K562 (cell line): ENCODE measurements at regions not wholly inside any gene's neighbourhood (a gene's known extent, or its start where the extent isn't known, plus 50 kb on each side); places are given as distances from the start of the nearest gene placed in this dataset.
A peak's percentile ranks its signal among the peaks of the same experiment; 100 is the strongest.

Experiments
- ATAC-seq: fragments of 200-7000 bp; cut with Tn5 transposase; 3 replicates; pipeline ENCODE4 v1.9.1; 2020; ENCODE audit warnings: moderate library complexity
- BruUV-seq: library from RNA; stranded (reverse); fragments of 400-500 nt; replicated peaks from 2 replicates; lab custom pipeline; 2021; lab: Mats Ljungman, UMichigan
- CTCF ChIA-PET: fragments of 300-600 bp; formaldehyde crosslinking; extraction: SDS; loops from one replicate; lab custom pipeline; 2021; ENCODE audit warnings: low intra/inter-chr PET ratio; lab: Yijun Ruan, JAX
- POLR2A ChIA-PET: fragments of 300-600, 350-650 bp; sonication (Branson Sonifier 250); formaldehyde crosslinking; extraction: SDS; loops from one replicate; lab custom pipeline; 2021; ENCODE audit warnings: antibody characterized with exemption, inconsistent platforms; lab: Yijun Ruan, JAX
- DNase-seq, 4 experiments: peaks; one replicate each; pipeline versions ENCODE4 v3.0.0 to v3.0.0-alpha.2; 2011 to 2018; ENCODE audit warnings: low spot score in 3 of 4, mixed read lengths in 3 of 4; ENCODE audit errors: extremely low read depth in 1 of 4
- FAIRE-seq: peaks from 2 replicates; lab custom pipeline; 2011; peaks lifted over from hg19 to GRCh38; lab: Jason Lieb, UNC
- H2AFZ ChIP-seq: 2 replicates; pipeline ENCODE4 v1.6.0; 2011; ENCODE audit warnings: low read depth, low read length, control low read depth, inconsistent platforms
- H3K27ac ChIP-seq: fragments of 200-600 bp; 3 replicates; pipeline ENCODE4 v1.8.0; 2011; ENCODE audit warnings: low read depth, mild to moderate bottlenecking, control low read depth, inconsistent platforms, low read length, moderate library complexity, mixed read lengths; ENCODE audit errors: extremely low read depth
- H3K27me3 ChIP-seq, 2 experiments: fragments of 300-600 bp in 1 of 2; 2 replicates in 1 of 2; 3 replicates in 1 of 2; pipeline versions ENCODE4 v1.6.0 to v1.8.0; 2011; ENCODE audit warnings: inconsistent platforms in 2 of 2, low read length in 2 of 2, mild to moderate bottlenecking in 1 of 2, mixed read lengths in 1 of 2, moderate library complexity in 1 of 2; ENCODE audit not compliant: control insufficient read depth in 2 of 2, insufficient read depth in 2 of 2
- H3K36me3 ChIP-seq: fragments of 300-600 bp; 3 replicates; pipeline ENCODE4 v1.8.0; 2011; ENCODE audit warnings: mild to moderate bottlenecking, low read length, inconsistent platforms; ENCODE audit not compliant: control insufficient read depth, insufficient read depth
- H3K4me1 ChIP-seq, 2 experiments: fragments of 200-600 bp in 1 of 2; replicated peaks in 1 of 2; 2 replicates in 1 of 2; 3 replicates in 1 of 2; pipeline versions ENCODE4 v1.5.1 to v1.8.0; 2011; ENCODE audit warnings: inconsistent platforms in 2 of 2, low read length in 2 of 2, mild to moderate bottlenecking in 1 of 2, mixed read lengths in 1 of 2, moderate library complexity in 1 of 2; ENCODE audit not compliant: control insufficient read depth in 2 of 2, insufficient read depth in 2 of 2
- H3K4me2 ChIP-seq: 2 replicates; pipeline ENCODE4 v1.6.1; 2011; ENCODE audit warnings: low read length, control low read depth, inconsistent platforms, mixed read lengths; ENCODE audit not compliant: insufficient read depth
- H3K4me3 ChIP-seq: fragments of 200-600 bp; sonication (generic), shearing (Covaris generic); 2 replicates; pipeline ENCODE4 v1.5.1; 2016; ENCODE audit warnings: control low read depth, inconsistent platforms
- H3K79me2 ChIP-seq: fragments of 200-600 bp; 3 replicates; pipeline ENCODE4 v1.8.0; 2011; ENCODE audit warnings: low read length, inconsistent platforms; ENCODE audit not compliant: control insufficient read depth, insufficient read depth
- H3K9ac ChIP-seq, 2 experiments: 2 replicates each; pipeline versions ENCODE4 v1.6.0 to v1.6.1; 2011; ENCODE audit warnings: low read depth in 2 of 2, low read length in 2 of 2, control low read depth in 1 of 2, inconsistent platforms in 1 of 2, mild to moderate bottlenecking in 1 of 2, mixed read lengths in 1 of 2; ENCODE audit not compliant: insufficient read depth in 1 of 2
- H3K9me1 ChIP-seq: one replicate; pipeline ENCODE4 v1.6.0; 2011; ENCODE audit warnings: inconsistent platforms, mild to moderate bottlenecking, low read length, moderate library complexity; ENCODE audit not compliant: control insufficient read depth, insufficient read depth
- H3K9me3 ChIP-seq: replicated peaks from 2 replicates; pipeline ENCODE4 v1.5.1; 2011; ENCODE audit warnings: low read depth, low read length, inconsistent platforms; ENCODE audit not compliant: control insufficient read depth, insufficient read depth
- H4K20me1 ChIP-seq: replicated peaks from 2 replicates; pipeline ENCODE4 v1.6.1; 2011; ENCODE audit warnings: low read length, inconsistent platforms, mixed read lengths; ENCODE audit not compliant: control insufficient read depth, insufficient read depth
- CHD1 ChIP-seq: fragments of 200-600 bp; sonication (generic); IDR thresholded peaks from one replicate; pipeline ENCODE4 v1.6.1; 2012; ENCODE audit warnings: mild to moderate bottlenecking, moderate library complexity, low read length, inconsistent platforms
- ETV1 ChIP-seq: fragments of 450-650 bp; conservative IDR thresholded peaks from 2 replicates; pipeline ENCODE4 v1.6.1; 2016; ENCODE audit warnings: missing genetic modification characterization, control low read depth, low read depth, missing compliant biosample characterization
- MAFF ChIP-seq: IDR thresholded peaks from 2 replicates; pipeline ENCODE4 v1.6.1; 2012; ENCODE audit warnings: low read length, improper control_type of control experiment
- MECOM ChIP-seq: fragments of 250-450 bp; sonication (Bioruptor Pico); IDR thresholded peaks from 2 replicates; pipeline ENCODE4 v1.8.0; 2022; ENCODE audit warnings: inconsistent platforms
- NEUROD1 ChIP-seq: fragments of 150-350 bp; IDR thresholded peaks from 2 replicates; pipeline ENCODE4 v1.6.1; 2014; ENCODE audit warnings: borderline replicate concordance, low read length, low read depth; ENCODE audit not compliant: partially characterized antibody
- ZKSCAN1 ChIP-seq: fragments of 150-350 bp; IDR thresholded peaks from 2 replicates; pipeline ENCODE4 v1.6.1; 2016; ENCODE audit warnings: low read depth, low read length
- ZNF174 ChIP-seq: fragments of 250-450 bp; sonication (Bioruptor Pico); IDR thresholded peaks from 2 replicates; pipeline ENCODE4 v1.4.0; 2020; ENCODE audit warnings: mild to moderate bottlenecking
- ZNF277 ChIP-seq: fragments of 250-450 bp; sonication (Bioruptor Pico); IDR thresholded peaks from 2 replicates; pipeline ENCODE4 v1.8.0; 2022; ENCODE audit warnings: inconsistent platforms, mild to moderate bottlenecking, moderate library complexity, borderline replicate concordance
- WGBS: fragments of 100-300 bp; shearing (Covaris generic); methylation state at CpG from one replicate; pipeline ENCODE4 v1.1.6; 2016; ENCODE audit warnings: low coverage, mixed read lengths; ENCODE audit not compliant: insufficient coverage; ENCODE audit errors: missing lambda C conversion rate; 5-methylcytosine and 5-hydroxymethylcytosine counted together
- in situ Hi-C: fragments of 300-500 bp; cut with MboI; formaldehyde crosslinking; loops from 4 replicates; pipeline ENCODE4 v1.15.0; 2018; ENCODE audit warnings: inconsistent platforms, mixed read lengths
- intact Hi-C: fragments of 100-400 bp; cut with micrococcal nuclease; formaldehyde crosslinking; loops from 2 replicates; pipeline ENCODE4 v1.14.2; 2022

- no peaks in the 10 kb centered on the region for H3K4me1 ChIP-seq
- intact Hi-C loops = no loop called here
Observed at GRCh38 chr1:185376288-185376687, 59.2 kb upstream of the IVNS1ABP start.

GRCh38 chr1:185375583-185375982 lies 58.5 kb upstream of the IVNS1ABP start:
- DNase-seq = peak in 1 of 4 experiments; percentile 16
- Histone ChIP-seq H3K79me2 (no peaks in the 10 kb centered on the region), H3K9ac (no peak overlapping the region), H3K4me3 (no peak overlapping the region), H4K20me1 (no peaks in the 10 kb centered on the region), H3K9me1 (no peaks in the 10 kb centered on the region), H2AFZ (peak overlapping the region; percentile 1; the same call in 1 of the 2 replicates), H3K4me1 (no peaks in the 10 kb centered on the region), H3K27me3 (peaks cover 0 to 9% of the 10 kb centered on the region in 2 experiments; a peak in 3 of 5 replicates), H3K9me3 (no peaks in the 10 kb centered on the region), H3K36me3 (no peaks in the 10 kb centered on the region), H3K27ac (no peak overlapping the region), H3K4me2 (0 out of 2 replicates have a peak overlapping the region, but pooled peaks have one; percentile 3)
- in situ Hi-C loops (no loop called here), intact Hi-C loops (no loop called here)
- WGBS = 15% methylated on average over 6 of the region's 6 CpGs
- ATAC-seq = peak; percentile 39; the same call in 2 of the 3 replicates
- BruUV-seq = no TSS peak
- FAIRE-seq = no peak
- POLR2A ChIA-PET = interaction anchor here (0.6 to 1.9 kb wide), 4 partner anchors 8 to 44 kb away, joined by 3 to 4 read pairs (median 4); no protein-coding TSS in a partner anchor
- CTCF ChIA-PET = no interaction called here
- TF ChIP-seq NEUROD1 = no peak
- TF ChIP-seq MAFF = no peak
- TF ChIP-seq ZNF174 (CRISPR knock-in tag) = no peak
- TF ChIP-seq ZNF277 (CRISPR knock-in tag) = no peak
- peak; percentile 61 for TF ChIP-seq ETV1 (tag)
- TF ChIP-seq MECOM (CRISPR knock-in tag) = no peak
- TF ChIP-seq CHD1 = no peak

More at GRCh38 chr1:185376288-185376687, 59.2 kb upstream of the IVNS1ABP start:
- FAIRE-seq (no peak), ATAC-seq (no peak), DNase-seq (no peak)
- in situ Hi-C loops = no loop called here
- H4K20me1 ChIP-seq = no peaks in the 10 kb centered on the region
- no peak overlapping the region for H3K4me3 ChIP-seq
- H3K9ac ChIP-seq = no peak overlapping the region
- no TSS peak for BruUV-seq
- WGBS = 3% methylated on average over 2 of the region's 2 CpGs
- H3K9me3 ChIP-seq = no peaks in the 10 kb centered on the region
- no peak overlapping the region for H3K4me2 ChIP-seq
- no peak for TF ChIP-seq ZKSCAN1
- H3K27ac ChIP-seq = no peak overlapping the region
- no peaks in the 10 kb centered on the region for H3K79me2 ChIP-seq
- H2AFZ ChIP-seq = no peak overlapping the region; the same call in 1 of the 2 replicates
- CTCF ChIA-PET = no interaction called here
- POLR2A ChIA-PET = interaction anchor here (0.6 to 1.9 kb wide), 4 partner anchors 8 to 43 kb away, joined by 3 to 4 read pairs (median 4); no protein-coding TSS in a partner anchor
- peaks cover 0 to 9% of the 10 kb centered on the region in 2 experiments; a peak in 3 of 5 replicates for H3K27me3 ChIP-seq
- no peaks in the 10 kb centered on the region for H3K36me3 ChIP-seq
- no peaks in the 10 kb centered on the region for H3K9me1 ChIP-seq
